AG04450 (cell line): ENCODE measurements at regions not wholly inside any gene's neighbourhood (a gene's known extent, or its start where the extent isn't known, plus 50 kb on each side); places are given as distances from the start of the nearest gene placed in this dataset.

Experiments
- CTCF ChIA-PET: fragments of 300-600, 350-600 bp; formaldehyde crosslinking; extraction: SDS; loops from one replicate; lab custom pipeline; 2022; ENCODE audit warnings: antibody characterized with exemption, inconsistent platforms; lab: Charles Lee
- POLR2A ChIA-PET: fragments of 350-600 bp; formaldehyde crosslinking; extraction: SDS; loops from one replicate; lab custom pipeline; 2021; ENCODE audit warnings: antibody characterized with exemption, inconsistent platforms; lab: Yijun Ruan, JAX
- DNase-seq: peaks from one replicate; pipeline ENCODE4 v3.0.0-alpha.2; 2011; ENCODE audit warnings: low read depth, low spot score
- H3K27ac ChIP-seq: one replicate; pipeline ENCODE4 v1.5.1; 2012; ENCODE audit warnings: low read depth, low read length, control low read depth
- H3K27me3 ChIP-seq: one replicate; pipeline ENCODE4 v1.6.0; 2012; ENCODE audit warnings: low read length; ENCODE audit not compliant: control insufficient read depth, insufficient read depth
- H3K4me3 ChIP-seq: 2 replicates; pipeline ENCODE4 v1.5.1; 2011; ENCODE audit warnings: mild to moderate bottlenecking, low read depth, low read length, control low read depth
- H3K9me3 ChIP-seq: 2 replicates; pipeline ENCODE4 v1.5.1; 2012; ENCODE audit warnings: low read length; ENCODE audit not compliant: control insufficient read depth, insufficient read depth
- TF ChIP-seq, protein P1 (sequence below): IDR thresholded peaks from 2 replicates; pipeline ENCODE4 v1.5.1; 2011; ENCODE audit warnings: low read depth, low read length, control low read depth, inconsistent platforms

DNA sequence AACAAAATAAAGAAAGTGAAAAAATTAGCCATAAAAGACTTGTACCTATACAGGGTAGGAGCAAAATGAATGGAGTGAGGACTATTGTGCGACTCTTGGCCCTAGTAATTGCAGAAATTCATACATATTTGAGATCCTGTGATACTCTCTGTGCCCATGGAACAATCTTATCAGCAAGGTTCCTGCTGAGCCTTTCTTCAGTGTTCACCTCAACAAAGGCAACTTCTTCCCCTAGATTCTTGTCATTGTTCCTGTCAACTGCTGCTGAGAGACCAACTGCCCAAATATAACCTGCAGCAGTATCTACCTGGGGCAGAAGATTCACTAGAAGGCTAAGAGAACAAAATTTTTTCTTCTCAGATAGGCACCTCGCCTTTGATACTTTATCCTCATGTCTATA lies 187.4 kb downstream of the NEBL start:
- H3K27ac ChIP-seq, result no peak overlapping the region
- TF ChIP-seq, protein P1, sequence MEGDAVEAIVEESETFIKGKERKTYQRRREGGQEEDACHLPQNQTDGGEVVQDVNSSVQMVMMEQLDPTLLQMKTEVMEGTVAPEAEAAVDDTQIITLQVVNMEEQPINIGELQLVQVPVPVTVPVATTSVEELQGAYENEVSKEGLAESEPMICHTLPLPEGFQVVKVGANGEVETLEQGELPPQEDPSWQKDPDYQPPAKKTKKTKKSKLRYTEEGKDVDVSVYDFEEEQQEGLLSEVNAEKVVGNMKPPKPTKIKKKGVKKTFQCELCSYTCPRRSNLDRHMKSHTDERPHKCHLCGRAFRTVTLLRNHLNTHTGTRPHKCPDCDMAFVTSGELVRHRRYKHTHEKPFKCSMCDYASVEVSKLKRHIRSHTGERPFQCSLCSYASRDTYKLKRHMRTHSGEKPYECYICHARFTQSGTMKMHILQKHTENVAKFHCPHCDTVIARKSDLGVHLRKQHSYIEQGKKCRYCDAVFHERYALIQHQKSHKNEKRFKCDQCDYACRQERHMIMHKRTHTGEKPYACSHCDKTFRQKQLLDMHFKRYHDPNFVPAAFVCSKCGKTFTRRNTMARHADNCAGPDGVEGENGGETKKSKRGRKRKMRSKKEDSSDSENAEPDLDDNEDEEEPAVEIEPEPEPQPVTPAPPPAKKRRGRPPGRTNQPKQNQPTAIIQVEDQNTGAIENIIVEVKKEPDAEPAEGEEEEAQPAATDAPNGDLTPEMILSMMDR, result no peak
- no peak for DNase-seq
- peaks cover 9% of the 10 kb centered on the region; the same call in 1 of the 2 replicates for H3K9me3 ChIP-seq
- ChIA-PET CTCF (no interaction called here), POLR2A (no interaction called here)
- no peak overlapping the region for H3K4me3 ChIP-seq
- H3K27me3 ChIP-seq, result no peaks in the 10 kb centered on the region

DNA sequence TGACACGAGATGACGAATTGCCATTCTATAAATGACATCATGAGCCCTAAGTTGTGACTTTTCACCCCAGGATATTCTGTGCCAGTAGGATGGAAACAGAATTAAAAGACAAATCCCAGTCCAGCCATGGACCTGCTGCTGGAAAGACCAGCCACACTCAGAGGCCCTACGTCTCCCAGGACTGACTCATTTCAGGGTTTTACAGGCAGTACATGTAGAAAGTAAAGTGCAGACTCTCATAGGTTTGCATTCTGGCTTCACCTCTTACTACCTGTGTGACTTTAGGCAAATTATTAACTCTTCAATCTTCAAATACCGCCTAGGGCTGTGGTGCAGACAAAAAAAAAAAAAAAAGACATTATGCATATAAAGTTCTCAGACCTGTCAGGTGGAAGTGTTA lies 188.8 kb downstream of the NEBL start:
- no peak overlapping the region for H3K4me3 ChIP-seq
- ChIA-PET POLR2A (no interaction called here), CTCF (no interaction called here)
- DNase-seq, result no peak
- H3K27me3 ChIP-seq, result no peaks in the 10 kb centered on the region
- H3K9me3 ChIP-seq, result peaks cover 9% of the 10 kb centered on the region; the same call in 1 of the 2 replicates
- TF ChIP-seq, protein P1, result no peak
- no peak overlapping the region for H3K27ac ChIP-seq

DNA sequence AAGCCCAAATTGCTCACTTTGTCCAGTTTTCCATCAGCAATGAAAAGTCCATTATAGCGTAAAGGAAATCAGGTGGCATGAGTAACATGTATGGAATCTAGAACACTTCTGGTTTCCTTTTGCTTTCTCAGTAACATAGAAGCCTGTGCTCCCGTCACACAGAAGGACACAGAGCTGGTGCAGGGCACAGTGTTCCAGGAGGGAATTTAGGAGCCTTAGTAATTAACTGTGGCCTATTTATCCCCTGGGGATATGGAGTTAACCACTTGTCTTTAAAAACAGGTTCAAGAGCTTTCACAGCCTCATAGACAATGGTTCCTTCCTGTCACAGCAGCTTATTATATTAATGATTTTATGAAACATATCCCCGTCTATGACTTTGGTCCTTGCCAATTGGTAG lies 189.9 kb downstream of the NEBL start:
- Histone ChIP-seq H3K9me3 (peaks cover 9% of the 10 kb centered on the region; the same call in 1 of the 2 replicates), H3K4me3 (no peak overlapping the region), H3K27ac (no peak overlapping the region), H3K27me3 (no peaks in the 10 kb centered on the region)
- TF ChIP-seq, protein P1, result no peak
- no peak for DNase-seq
- CTCF ChIA-PET, result no interaction called here
- POLR2A ChIA-PET, result no interaction called here

DNA sequence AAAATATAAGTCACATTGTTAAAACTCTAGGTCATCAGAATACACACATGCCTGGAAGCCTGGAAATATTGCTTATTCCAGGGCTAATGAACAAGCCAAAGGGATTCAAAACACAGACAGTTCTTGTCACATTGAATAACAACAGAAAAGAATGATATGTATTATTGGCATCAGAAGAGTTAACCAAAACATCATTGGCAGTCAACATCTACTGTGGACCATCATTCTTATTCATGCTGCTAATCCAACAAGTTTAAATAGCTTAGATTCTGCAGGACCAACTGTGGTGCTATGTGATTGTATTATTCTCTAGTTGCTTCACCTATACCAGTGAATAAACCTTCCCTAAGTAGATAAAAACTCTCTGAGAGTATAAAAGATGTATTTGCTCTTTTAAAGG lies 198.3 kb downstream of the NEBL start:
- no peak for DNase-seq
- ChIA-PET POLR2A (no interaction called here), CTCF (no interaction called here)
- Histone ChIP-seq H3K4me3 (no peak overlapping the region), H3K27ac (no peak overlapping the region), H3K27me3 (no peaks in the 10 kb centered on the region), H3K9me3 (no peaks in the 10 kb centered on the region; the same call in 1 of the 2 replicates)
- TF ChIP-seq, protein P1, result no peak

DNA sequence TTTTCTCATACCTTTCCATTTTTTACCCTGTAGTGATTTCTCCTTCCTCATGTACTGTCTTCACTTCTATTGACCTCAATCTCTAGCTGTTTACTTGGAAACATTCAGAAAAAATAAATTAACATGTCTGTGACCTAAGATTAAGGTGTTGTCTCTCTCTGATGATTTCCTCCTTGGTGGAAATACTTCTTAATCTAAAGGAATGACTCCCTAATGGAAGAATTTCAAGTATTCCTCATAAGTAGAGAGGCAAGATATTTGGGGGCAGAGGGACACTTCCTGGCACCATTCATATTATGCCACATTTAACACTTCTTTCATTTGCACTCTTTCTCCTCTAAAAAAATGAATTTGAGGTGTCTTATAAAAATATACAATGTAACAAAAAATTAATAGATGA lies 202.8 kb downstream of the NEBL start:
- no peak for DNase-seq
- TF ChIP-seq, protein P1, result no peak
- Histone ChIP-seq H3K27ac (no peak overlapping the region), H3K4me3 (no peak overlapping the region), H3K9me3 (no peaks in the 10 kb centered on the region; the same call in 1 of the 2 replicates), H3K27me3 (no peaks in the 10 kb centered on the region)
- CTCF ChIA-PET, result no interaction called here
- POLR2A ChIA-PET, result no interaction called here
